Ascending aorta (tissue), 2 donors: ENCODE measurements at regions not wholly inside any gene's neighbourhood (a gene's known extent, or its start where the extent isn't known, plus 50 kb on each side); places are given as distances from the start of the nearest gene placed in this dataset.

ENCODE experiments used
- DNase-seq, 2 donors: peaks; one replicate each; pipeline ENCODE4 v3.0.0-alpha.2; 2019; ENCODE audit warnings: low spot score in 2 of 2
- H3K27ac ChIP-seq, 2 donors: fragments of 200-600 bp; sonication (generic); one replicate each; pipeline ENCODE4 v1.5.1; 2016 to 2017; ENCODE audit warnings: mild to moderate bottlenecking in 1 of 2
- H3K27me3 ChIP-seq: fragments of 200-600 bp; sonication (generic); one replicate; pipeline ENCODE4 v1.5.1; 2017
- H3K36me3 ChIP-seq, 2 donors: fragments of 200-600 bp; sonication (generic); one replicate each; pipeline ENCODE4 v1.5.1; 2016
- H3K4me1 ChIP-seq, 2 donors: fragments of 200-600 bp; sonication (generic); one replicate each; pipeline ENCODE4 v1.5.1; 2016 to 2017; ENCODE audit warnings: mild to moderate bottlenecking in 1 of 2
- H3K4me3 ChIP-seq, 2 donors: fragments of 200-600 bp; sonication (generic); one replicate each; pipeline ENCODE4 v1.5.1; 2016 to 2017; ENCODE audit warnings: mild to moderate bottlenecking in 1 of 2
- H3K9me3 ChIP-seq, 2 donors: fragments of 200-600 bp; sonication (generic); one replicate each; pipeline ENCODE4 v1.5.1; 2016
- CTCF ChIP-seq, 3 experiments: fragments of 200-600 bp in 2 of 3; fragments of 450-650 bp in 1 of 3; sonication (generic) in 2 of 3; IDR thresholded peaks; one replicate each; pipeline ENCODE4 v1.5.1; 2016 to 2019; ENCODE audit warnings: antibody characterized with exemption in 3 of 3, mild to moderate bottlenecking in 1 of 3, moderate library complexity in 1 of 3
- intact Hi-C: fragments of 100-400 bp; cut with DNase I; formaldehyde crosslinking; loops from one replicate; pipeline ENCODE4 v1.15.1; 2023

- no peaks in the 10 kb centered on the region for H3K27me3 ChIP-seq
- no peaks in the 10 kb centered on the region for H3K9me3 ChIP-seq
- no peak overlapping the region for H3K4me3 ChIP-seq
- no peaks in the 10 kb centered on the region for H3K36me3 ChIP-seq
- intact Hi-C loops = no loop called here
- DNase-seq = no peak
- no peak for TF ChIP-seq CTCF (IDR thresholded peaks at IDR 0.05)
- H3K4me1 ChIP-seq = no peaks in the 10 kb centered on the region
- no peak overlapping the region for H3K27ac ChIP-seq
Observed at GRCh38 chr16:65994291-65994690, 372.2 kb upstream of the CDH5 start.

- no peaks in the 10 kb centered on the region for H3K36me3 ChIP-seq
- no peaks in the 10 kb centered on the region for H3K27me3 ChIP-seq
- no peak overlapping the region for H3K4me3 ChIP-seq
- no peak overlapping the region for H3K27ac ChIP-seq
- no peak for DNase-seq
- TF ChIP-seq CTCF (IDR thresholded peaks at IDR 0.05) = no peak
- no peaks in the 10 kb centered on the region for H3K9me3 ChIP-seq
- no peaks in the 10 kb centered on the region for H3K4me1 ChIP-seq
- intact Hi-C loops = no loop called here
Observed at GRCh38 chr16:65991149-65991701, 375.3 kb upstream of the CDH5 start.

GRCh38 chr16:65989861-65990604, 376.5 kb upstream of the CDH5 start:
- DNase-seq = no peak
- intact Hi-C loops = no loop called here
- no peaks in the 10 kb centered on the region for H3K27me3 ChIP-seq
- no peak overlapping the region for H3K27ac ChIP-seq
- H3K36me3 ChIP-seq = no peaks in the 10 kb centered on the region
- no peak for TF ChIP-seq CTCF (IDR thresholded peaks at IDR 0.05)
- H3K4me3 ChIP-seq = no peak overlapping the region
- H3K4me1 ChIP-seq = no peaks in the 10 kb centered on the region
- H3K9me3 ChIP-seq = no peaks in the 10 kb centered on the region

GRCh38 chr16:65988024-65988595, 378.4 kb upstream of the CDH5 start:
- intact Hi-C loops = no loop called here
- no peak for DNase-seq
- no peak for TF ChIP-seq CTCF (IDR thresholded peaks at IDR 0.05)

GRCh38 chr16:65984296-65984695, 382.2 kb upstream of the CDH5 start:
- intact Hi-C loops = no loop called here
- H3K9me3 ChIP-seq = no peaks in the 10 kb centered on the region

More at GRCh38 chr16:65988024-65988595, 378.4 kb upstream of the CDH5 start:
- no peaks in the 10 kb centered on the region for H3K27me3 ChIP-seq
- no peaks in the 10 kb centered on the region for H3K9me3 ChIP-seq
- H3K27ac ChIP-seq = no peak overlapping the region
- no peaks in the 10 kb centered on the region for H3K4me1 ChIP-seq
- no peak overlapping the region for H3K4me3 ChIP-seq
- H3K36me3 ChIP-seq = no peaks in the 10 kb centered on the region

More at GRCh38 chr16:65984296-65984695, 382.2 kb upstream of the CDH5 start:
- Histone ChIP-seq H3K27me3 (no peaks in the 10 kb centered on the region), H3K4me3 (no peak overlapping the region), H3K27ac (no peak overlapping the region), H3K4me1 (no peaks in the 10 kb centered on the region), H3K36me3 (no peaks in the 10 kb centered on the region)
- TF ChIP-seq CTCF (IDR thresholded peaks at IDR 0.05) = no peak
- DNase-seq = no peak
